ENCODE measurements at regions not wholly inside any gene's neighbourhood (a gene's known extent, or its start where the extent isn't known, plus 50 kb on each side); places are given as distances from the start of the nearest gene placed in this dataset.

- intact Hi-C loops (cut with micrococcal nuclease), result no loop called here
- no peaks in the 10 kb centered on the region for H3K27me3 Mint-ChIP-seq (ENCODE audit: low read depth in 2 of 2)
- no peaks in the 10 kb centered on the region for H3K9me3 ChIP-seq (ENCODE audit: control insufficient read depth, insufficient read depth, low read length)
- WGBS (ENCODE audit: insufficient coverage), result 92% methylated on average over 2 of the region's 3 CpGs
- no peaks in the 10 kb centered on the region for H3K27me3 ChIP-seq (ENCODE audit: control insufficient read depth, insufficient read depth, low read length)
- TF ChIP-seq, protein P1, sequence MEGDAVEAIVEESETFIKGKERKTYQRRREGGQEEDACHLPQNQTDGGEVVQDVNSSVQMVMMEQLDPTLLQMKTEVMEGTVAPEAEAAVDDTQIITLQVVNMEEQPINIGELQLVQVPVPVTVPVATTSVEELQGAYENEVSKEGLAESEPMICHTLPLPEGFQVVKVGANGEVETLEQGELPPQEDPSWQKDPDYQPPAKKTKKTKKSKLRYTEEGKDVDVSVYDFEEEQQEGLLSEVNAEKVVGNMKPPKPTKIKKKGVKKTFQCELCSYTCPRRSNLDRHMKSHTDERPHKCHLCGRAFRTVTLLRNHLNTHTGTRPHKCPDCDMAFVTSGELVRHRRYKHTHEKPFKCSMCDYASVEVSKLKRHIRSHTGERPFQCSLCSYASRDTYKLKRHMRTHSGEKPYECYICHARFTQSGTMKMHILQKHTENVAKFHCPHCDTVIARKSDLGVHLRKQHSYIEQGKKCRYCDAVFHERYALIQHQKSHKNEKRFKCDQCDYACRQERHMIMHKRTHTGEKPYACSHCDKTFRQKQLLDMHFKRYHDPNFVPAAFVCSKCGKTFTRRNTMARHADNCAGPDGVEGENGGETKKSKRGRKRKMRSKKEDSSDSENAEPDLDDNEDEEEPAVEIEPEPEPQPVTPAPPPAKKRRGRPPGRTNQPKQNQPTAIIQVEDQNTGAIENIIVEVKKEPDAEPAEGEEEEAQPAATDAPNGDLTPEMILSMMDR (IDR thresholded peaks at IDR 0.05), result no peak
- H3K9me3 Mint-ChIP-seq, result peaks cover 0 to 17% of the 10 kb centered on the region in 2 donors
- DNase-seq (no peak), ATAC-seq (no peak)
- no peaks in the 10 kb centered on the region for H3K4me1 Mint-ChIP-seq
- no peaks in the 10 kb centered on the region for H3K36me3 Mint-ChIP-seq
- H3K4me3 Mint-ChIP-seq, result no peak overlapping the region
- no peak overlapping the region for H3K27ac Mint-ChIP-seq
- H3K36me3 ChIP-seq (ENCODE audit: control insufficient read depth, insufficient read depth, low read length), result no peaks in the 10 kb centered on the region
- H3K4me1 ChIP-seq (ENCODE audit: control insufficient read depth, insufficient read depth, low read length), result no peaks in the 10 kb centered on the region
- H3K4me3 ChIP-seq (ENCODE audit: low read length), result no peak overlapping the region
- no peak overlapping the region for H3K27ac ChIP-seq (ENCODE audit: low read length)
These were observed 116.0 kb upstream of the RBMS3 start for GRCh38 chr3:29164825-29165224.

GRCh38 chr3:29167180-29167579 is 113.7 kb upstream of the RBMS3 start:
- H3K4me1 Mint-ChIP-seq, result peaks cover 0 to 13% of the 10 kb centered on the region in 2 donors
- no peak overlapping the region for H3K4me3 ChIP-seq (ENCODE audit: low read length)
- no peak overlapping the region for H3K27ac Mint-ChIP-seq
- H3K36me3 ChIP-seq (ENCODE audit: control insufficient read depth, insufficient read depth, low read length), result no peaks in the 10 kb centered on the region
- H3K36me3 Mint-ChIP-seq, result no peaks in the 10 kb centered on the region
- peaks cover 3% of the 10 kb centered on the region for H3K4me1 ChIP-seq (ENCODE audit: control insufficient read depth, insufficient read depth, low read length)
- H3K9me3 ChIP-seq (ENCODE audit: control insufficient read depth, insufficient read depth, low read length), result no peaks in the 10 kb centered on the region
- WGBS (ENCODE audit: insufficient coverage), result no CpG with 5 or more reads among the region's 1 CpG
- DNase-seq, result no peak
- no peaks in the 10 kb centered on the region for H3K27me3 Mint-ChIP-seq (ENCODE audit: low read depth in 2 of 2)
- no peak overlapping the region for H3K27ac ChIP-seq (ENCODE audit: low read length)
- H3K4me3 Mint-ChIP-seq, result no peak overlapping the region
- TF ChIP-seq, protein P1 (IDR thresholded peaks at IDR 0.05), result no peak
- H3K27me3 ChIP-seq (ENCODE audit: control insufficient read depth, insufficient read depth, low read length), result no peaks in the 10 kb centered on the region
- intact Hi-C loops (cut with micrococcal nuclease), result no loop called here
- ATAC-seq, result no peak
- peaks cover 0 to 13% of the 10 kb centered on the region in 2 donors for H3K9me3 Mint-ChIP-seq

DNA sequence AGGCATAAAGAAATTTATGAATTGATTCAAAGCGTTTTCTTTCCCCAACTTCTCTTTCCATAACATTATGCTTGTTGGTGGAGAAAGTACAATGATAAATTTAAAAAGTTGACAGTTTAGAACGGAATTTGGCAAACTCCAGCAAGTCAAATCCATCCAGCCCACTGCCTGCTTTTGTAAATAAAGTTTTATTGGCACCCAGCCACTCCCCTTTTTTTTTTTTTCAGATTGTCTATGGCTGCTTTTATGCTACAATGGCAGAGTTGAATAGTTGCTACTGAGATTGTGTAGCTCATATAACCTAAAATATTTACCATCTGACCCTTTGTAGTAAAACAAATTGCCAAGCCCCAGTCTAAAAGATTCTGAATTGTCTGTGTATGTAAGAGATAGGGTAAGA is 112.8 kb upstream of the RBMS3 start:
- Mint-ChIP-seq H3K27me3 (ENCODE audit: low read depth in 2 of 2) (no peaks in the 10 kb centered on the region), H3K9me3 (peaks cover 0 to 11% of the 10 kb centered on the region in 2 donors), H3K36me3 (no peaks in the 10 kb centered on the region), H3K4me3 (no peak overlapping the region), H3K4me1 (peaks cover 0 to 15% of the 10 kb centered on the region in 2 donors), H3K27ac (no peak overlapping the region)
- H3K27ac ChIP-seq (ENCODE audit: low read length), result no peak overlapping the region
- no peaks in the 10 kb centered on the region for H3K36me3 ChIP-seq (ENCODE audit: control insufficient read depth, insufficient read depth, low read length)
- TF ChIP-seq, protein P1 (IDR thresholded peaks at IDR 0.05), result no peak
- no CpG with 5 or more reads among the region's 2 CpGs for WGBS (ENCODE audit: insufficient coverage)
- H3K4me1 ChIP-seq (ENCODE audit: control insufficient read depth, insufficient read depth, low read length), result peaks cover 6% of the 10 kb centered on the region
- intact Hi-C loops (cut with micrococcal nuclease), result no loop called here
- no peaks in the 10 kb centered on the region for H3K27me3 ChIP-seq (ENCODE audit: control insufficient read depth, insufficient read depth, low read length)
- H3K4me3 ChIP-seq (ENCODE audit: low read length), result no peak overlapping the region
- ATAC-seq, result no peak
- H3K9me3 ChIP-seq (ENCODE audit: control insufficient read depth, insufficient read depth, low read length), result no peaks in the 10 kb centered on the region
- no peak for DNase-seq

GRCh38 chr3:29168696-29169095 is 112.2 kb upstream of the RBMS3 start:
- TF ChIP-seq, protein P1 (IDR thresholded peaks at IDR 0.05), result no peak
- no peaks in the 10 kb centered on the region for H3K27me3 Mint-ChIP-seq (ENCODE audit: low read depth in 2 of 2)
- intact Hi-C loops (cut with micrococcal nuclease), result no loop called here
- DNase-seq (no peak), ATAC-seq (no peak)
- no peak overlapping the region for H3K4me3 ChIP-seq (ENCODE audit: low read length)
- no peak overlapping the region for H3K27ac Mint-ChIP-seq
- peaks cover 0 to 15% of the 10 kb centered on the region in 2 donors for H3K4me1 Mint-ChIP-seq
- H3K27ac ChIP-seq (ENCODE audit: low read length), result no peak overlapping the region
- H3K36me3 ChIP-seq (ENCODE audit: control insufficient read depth, insufficient read depth, low read length), result no peaks in the 10 kb centered on the region
- H3K9me3 ChIP-seq (ENCODE audit: control insufficient read depth, insufficient read depth, low read length), result no peaks in the 10 kb centered on the region
- H3K9me3 Mint-ChIP-seq, result peaks cover 0 to 10% of the 10 kb centered on the region in 2 donors
- peaks cover 6% of the 10 kb centered on the region for H3K4me1 ChIP-seq (ENCODE audit: control insufficient read depth, insufficient read depth, low read length)
- no peaks in the 10 kb centered on the region for H3K27me3 ChIP-seq (ENCODE audit: control insufficient read depth, insufficient read depth, low read length)
- no peaks in the 10 kb centered on the region for H3K36me3 Mint-ChIP-seq
- H3K4me3 Mint-ChIP-seq, result no peak overlapping the region
- WGBS (ENCODE audit: insufficient coverage), result no CpG with 5 or more reads among the region's 1 CpG
